HG03378 (cell line): ENCODE measurements at regions not wholly inside any gene's neighbourhood (a gene's known extent, or its start where the extent isn't known, plus 50 kb on each side); places are given as distances from the start of the nearest gene placed in this dataset.
"Not testable (repeated sequence)": the region's sequence is repeated elsewhere in the genome, so short reads cannot be mapped to it uniquely, and the experiment has no call there.

Experiments
- ATAC-seq: cut with Tn5 transposase; IDR thresholded peaks from one replicate; pipeline ENCODE4 v1.9.1; 2021; ENCODE audit warnings: mild to moderate bottlenecking, moderate library complexity; ENCODE audit not compliant: unreplicated experiment

DNA sequence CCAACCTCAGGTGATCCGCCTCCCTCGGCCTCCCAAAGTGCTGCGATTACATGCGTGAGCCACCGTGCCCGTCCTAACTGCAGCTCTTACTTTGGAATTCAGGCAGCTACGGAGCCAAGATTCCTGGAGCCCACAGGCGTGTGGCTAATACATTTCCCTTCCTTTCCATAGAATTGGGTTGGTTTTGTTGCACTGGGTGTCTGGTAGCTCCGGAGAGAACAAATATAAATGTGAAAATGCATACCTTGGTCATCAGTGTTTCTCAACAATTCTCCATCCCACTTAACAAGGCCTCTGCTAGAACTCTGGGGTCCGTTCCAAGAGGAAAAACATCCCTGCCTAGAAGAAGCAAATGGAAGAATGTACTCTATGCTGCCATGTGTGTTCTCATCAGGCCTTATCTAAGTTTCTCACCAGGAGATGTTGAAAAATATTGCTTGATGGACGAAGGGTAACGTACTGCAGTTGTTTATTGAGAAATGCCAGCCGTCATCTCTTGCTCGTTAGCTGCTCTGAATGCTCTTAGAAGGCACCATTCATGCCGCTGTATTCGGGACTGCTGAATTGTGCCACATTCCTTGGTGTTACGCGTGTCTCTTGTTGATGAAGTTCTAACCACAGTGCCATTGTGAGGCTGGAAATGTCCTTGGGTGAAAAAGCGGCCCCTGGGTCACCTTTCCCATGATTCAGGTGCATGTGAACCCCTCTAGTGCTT, 50.5 kb upstream of the CD99 start:
- ATAC-seq = no peak

DNA sequence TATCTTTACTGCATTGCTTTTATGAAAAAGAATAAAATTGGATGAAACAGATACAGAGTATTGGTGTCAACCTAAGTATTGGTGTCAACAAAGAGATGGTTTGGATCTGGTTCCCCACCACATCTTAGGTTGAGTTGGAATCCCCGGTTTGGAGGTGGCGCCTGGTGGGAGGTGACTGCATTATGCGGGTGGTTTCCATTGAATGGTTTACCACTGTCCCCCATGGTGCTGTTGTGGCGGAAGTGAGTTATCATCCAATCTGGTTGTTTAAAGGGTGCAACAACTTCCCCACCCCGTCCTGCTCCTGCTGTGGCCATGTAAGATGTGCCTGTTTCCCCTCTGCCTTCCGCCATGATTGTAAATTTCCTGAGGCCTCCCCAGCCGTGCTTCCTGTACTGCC, 52.8 kb upstream of the CD99 start:
- no peak for ATAC-seq

DNA sequence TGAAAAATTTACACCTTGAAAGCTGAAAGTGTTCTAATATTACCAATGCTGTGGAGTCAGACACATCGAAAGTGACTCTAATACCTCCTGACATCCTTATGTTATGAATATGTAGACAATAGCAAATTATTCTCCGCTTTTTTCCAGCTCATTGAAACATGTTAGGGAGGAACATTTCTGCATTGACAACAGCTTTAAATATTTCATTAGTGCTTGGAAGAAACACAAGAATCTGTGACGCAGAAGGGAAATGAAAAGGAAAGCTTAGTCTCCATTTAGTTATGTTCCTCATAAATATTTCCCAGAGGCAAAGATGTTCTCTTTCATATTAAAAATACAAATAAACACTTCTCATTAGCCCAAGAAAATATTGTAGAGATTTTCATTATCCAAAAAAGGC, 55.8 kb upstream of the CD99 start:
- ATAC-seq = no peak

DNA sequence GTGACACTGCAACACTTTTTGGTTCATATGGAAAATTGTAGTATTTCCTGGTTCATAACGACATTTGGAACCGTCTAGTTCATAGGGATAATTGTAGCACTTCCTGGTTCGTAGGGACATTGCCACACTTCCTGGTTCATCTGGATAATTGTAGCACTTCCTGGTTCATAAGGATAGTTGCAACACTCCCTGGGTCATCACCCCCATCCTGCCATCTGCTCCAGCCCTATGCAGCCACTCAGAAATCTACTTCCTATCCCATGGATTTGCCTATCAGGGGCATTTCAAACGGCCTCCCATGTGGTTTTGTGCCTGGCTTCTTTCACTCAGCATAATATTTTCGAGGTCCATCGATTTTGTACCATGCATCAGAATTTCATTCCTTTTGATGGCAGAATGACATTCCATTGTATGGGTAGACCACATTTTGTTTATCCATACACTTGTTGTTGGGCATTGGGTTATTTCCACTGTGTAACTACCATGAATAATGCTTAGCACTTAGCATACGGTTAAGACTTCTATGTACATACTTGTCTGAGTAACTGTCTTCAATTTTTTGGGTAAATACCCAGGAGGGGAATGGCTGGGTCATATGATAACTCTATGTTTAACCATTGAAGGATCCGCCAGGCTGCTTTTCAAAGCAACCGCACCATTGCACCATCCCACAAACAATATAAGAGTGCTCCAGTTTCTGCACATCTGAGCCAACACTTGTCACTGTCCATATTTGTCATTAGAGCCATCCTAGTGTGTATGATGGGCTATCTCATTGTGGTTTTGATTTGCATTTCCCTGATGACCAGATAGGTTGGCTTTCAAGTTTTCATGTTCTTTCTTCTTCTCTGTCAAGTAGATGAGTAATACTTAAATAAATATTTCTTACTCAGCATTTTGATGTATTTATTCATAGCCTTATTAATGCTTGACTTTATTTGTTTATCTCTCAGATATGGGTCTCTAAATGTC, 58.3 kb upstream of the CD99 start:
- peak; percentile 56 for ATAC-seq

DNA sequence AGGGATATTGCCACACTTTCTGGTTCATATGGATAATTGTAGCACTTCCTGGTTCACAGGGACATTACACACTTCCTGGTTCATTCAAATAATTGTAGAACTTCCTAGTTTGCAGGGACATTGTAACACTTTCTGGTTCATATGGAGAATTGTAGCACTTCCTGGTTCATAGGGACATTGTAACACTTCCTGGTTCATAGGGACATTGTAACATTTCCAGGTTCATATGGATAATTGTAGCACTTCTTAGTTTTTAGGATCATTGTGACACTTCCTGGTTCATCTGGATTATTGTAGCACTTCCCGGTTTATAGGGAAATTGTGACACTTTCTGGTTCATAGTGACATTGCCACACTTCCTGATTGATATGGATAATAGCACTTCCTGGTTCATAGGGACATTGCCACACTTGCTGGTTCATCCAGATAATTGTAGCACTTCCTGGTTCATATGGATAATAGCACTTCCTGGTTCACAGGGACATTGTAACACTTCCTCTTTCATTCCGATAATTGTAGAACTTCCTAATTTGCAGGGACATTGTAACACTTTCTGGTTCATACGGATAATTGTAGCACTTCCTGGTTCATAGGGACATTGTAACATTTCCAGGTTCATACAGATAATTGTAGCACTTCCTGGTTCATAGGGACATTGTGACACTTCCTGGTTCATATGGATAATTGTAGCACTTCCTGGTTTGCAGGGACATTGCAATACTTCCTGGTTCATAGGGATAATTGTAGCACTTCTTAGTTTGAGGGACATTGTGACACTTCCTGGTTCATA, 59.2 kb upstream of the CD99 start:
- no peak for ATAC-seq

DNA sequence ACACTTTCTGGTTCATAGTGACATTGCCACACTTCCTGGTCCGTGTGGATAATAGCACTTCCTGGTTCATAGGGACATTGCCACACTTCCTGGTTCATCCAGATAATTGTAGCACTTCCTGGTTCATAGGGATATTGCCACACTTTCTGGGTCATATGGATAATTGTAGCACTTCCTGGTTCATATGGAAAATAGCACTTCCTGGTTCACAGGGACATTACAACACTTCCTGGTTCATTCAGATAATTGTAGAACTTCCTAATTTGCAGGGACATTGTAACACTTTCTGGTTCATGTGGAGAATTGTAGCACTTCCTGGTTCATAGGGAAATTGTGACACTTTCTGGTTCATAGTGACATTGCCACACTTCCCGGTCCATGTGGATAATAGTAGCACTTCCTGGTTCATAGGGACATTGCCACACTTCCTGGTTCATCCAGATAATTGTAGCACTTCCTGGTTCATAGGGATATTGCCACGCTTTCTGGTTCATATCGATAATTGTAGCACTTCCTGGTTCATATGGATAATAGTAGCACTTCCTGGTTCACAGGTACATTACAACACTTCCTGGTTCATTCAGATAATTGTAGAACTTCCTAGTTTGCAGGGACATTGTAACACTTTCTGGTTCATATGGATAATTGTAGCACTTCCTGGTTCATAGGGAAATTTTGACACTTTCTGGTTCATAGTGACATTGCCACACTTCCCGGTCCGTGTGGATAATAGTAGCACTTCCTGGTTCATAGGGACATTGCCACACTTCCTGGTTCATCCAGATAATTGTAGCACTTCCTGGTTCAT, 60.0 kb upstream of the CD99 start:
- not testable (repeated sequence) for ATAC-seq

DNA sequence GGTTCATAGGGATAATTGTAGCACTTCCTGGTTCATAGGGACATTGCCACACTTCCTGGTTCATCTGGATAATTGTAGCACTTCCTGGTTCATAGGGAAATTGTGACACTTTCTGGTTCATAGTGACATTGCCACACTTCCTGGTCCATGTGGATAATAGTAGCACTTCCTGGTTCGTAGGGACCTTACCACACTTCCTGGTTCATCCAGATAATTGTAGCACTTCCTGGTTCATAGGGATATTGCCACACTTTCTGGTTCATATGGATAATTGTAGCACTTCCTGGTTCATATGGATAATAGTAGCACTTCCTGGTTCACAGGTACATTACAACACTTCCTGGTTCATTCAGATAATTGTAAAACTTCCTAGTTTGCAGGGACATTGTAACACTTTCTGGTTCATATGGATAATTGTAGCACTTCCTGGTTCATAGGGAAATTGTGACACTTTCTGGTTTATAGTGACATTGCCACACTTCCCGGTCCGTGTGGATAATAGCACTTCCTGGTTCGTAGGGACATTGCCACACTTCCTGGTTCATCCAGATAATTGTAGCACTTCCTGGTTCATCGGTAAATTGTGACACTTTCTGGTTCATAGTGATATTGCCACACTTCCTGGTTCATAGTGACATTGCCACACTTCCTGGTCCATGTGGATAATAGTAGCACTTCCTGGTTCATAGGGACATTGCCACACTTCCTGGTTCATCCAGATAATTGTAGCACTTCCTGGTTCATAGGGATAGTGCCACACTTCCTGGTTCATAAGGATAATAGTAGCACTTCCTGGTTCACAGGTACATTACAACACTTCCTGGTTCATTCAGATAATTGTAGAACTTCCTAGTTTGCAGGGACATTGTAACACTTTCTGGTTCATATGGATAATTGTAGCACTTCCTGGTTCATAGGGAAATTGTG, 60.8 kb upstream of the CD99 start:
- ATAC-seq = not testable (repeated sequence)

DNA sequence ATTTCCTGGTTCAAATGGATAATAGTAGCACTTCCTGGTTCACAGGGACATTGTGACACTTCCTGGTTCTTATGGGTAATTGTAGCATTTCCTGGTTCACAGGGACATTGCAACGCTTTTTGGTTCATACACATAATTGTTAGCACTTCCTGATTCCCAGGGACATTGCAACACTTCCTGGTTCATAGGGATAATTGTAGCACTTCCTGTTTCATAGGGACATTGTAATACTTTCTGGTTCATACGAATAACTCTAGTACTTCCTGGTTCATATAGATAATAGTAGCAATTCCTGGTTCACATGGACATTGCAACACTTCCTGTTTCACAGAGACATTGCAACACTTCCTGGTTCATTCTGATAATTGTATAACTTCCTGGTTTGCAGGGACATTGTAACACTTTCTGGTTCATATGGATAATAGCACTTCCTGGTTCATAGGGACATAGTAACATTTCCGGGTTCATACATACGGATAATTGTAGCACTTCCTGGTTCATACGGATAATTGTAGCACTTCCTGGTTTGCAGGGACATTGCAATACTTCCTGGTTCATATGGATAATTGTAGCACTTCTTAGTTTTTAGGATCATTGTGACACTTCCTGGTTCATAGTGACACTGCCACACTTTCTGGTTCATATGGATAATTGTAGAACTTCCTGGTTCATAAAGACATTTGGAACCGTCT, 61.6 kb upstream of the CD99 start:
- ATAC-seq = no peak

DNA sequence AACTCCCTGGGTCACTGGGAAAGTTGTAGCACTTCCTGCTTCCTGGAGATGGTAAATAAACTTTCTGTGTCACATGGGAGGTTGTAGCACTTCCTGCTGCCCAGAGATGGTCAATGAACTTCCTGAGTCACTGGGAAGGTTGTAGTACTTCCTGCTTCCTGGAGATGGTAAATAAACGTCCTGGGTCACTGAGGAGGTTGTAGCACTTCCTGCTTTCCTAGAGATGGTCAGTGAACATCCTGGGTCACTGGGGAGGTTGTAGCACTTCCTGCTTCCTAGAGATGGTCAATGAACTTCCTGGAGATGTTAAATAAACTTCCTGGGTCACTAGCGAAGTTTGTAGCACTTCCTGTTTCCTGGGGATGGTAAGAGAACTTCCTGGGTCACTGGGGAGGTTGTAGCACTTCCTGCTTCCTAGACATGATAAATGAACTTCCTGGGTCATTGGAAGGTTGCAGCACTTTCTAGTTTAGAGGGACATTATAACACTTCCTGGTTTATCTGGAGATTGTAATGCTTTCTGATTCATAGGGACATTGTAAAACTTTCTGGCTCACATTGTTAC, 62.3 kb upstream of the CD99 start:
- no peak for ATAC-seq

DNA sequence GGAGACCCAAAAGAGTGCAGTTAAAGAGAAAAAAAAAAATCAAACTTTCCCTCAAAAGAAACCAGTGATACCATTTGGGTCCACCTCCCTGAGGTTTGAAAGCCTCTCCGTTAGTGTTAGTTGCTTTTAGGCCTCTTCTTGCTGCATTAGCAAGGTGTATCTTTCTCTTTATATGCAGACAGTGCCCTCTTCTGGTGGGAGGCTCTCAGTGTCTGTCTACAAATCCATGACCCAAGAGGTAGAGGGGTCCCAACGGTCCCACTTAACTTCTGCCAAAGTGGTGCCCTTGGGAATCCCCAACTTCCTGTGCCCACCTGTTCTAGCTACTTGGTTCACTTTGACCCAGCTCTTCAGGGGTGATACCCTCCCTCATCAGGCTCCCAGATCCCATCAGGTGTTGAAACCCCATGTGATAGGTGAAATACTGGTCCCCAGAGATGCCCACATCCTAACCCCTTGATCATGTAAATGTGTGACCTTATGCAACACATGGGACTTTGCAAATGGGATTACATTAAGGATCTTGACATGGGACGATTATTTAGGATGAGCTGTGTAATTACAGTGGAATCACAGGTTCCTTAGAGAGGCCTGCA, 63.7 kb upstream of the CD99 start:
- ATAC-seq = peak; percentile 79

DNA sequence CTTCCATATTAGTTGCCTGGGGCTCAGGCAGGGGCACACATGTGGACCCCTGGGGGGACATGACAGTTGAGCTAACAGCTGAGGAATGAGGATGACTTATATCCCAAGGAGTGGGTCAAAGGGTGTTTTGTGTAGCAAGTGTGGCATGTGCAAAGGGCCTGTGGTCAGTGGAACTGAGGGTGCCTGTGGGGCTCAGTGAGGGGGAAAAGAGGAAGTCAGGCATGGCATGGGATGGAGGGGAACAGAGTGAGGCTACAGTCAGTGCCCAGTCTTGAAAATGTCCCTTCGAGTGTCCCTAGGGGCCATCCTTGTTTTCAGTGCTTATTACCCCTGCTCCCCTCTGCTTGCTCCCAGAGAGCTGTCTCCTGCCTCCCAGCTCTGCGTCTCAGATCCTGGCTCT, 64.3 kb upstream of the CD99 start:
- ATAC-seq = no peak

DNA sequence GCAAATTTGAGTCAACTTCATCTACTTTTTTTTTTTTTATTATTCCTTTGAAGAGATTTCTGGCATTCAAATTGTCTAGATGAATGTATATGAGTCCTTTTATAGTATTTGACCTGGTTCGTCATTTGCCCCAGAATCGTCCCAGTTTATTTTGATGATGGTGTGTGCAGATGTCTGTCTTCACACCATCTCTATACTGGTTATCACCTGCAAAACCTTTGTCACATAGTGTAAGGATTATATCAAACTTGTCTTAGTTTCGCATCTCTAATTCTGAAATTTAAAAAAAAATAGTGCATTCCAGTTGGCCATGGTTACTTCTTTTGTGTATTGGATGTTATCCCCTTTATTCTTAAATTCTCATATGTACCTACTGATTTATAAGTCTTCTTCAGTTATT, 70.5 kb upstream of the CD99 start:
- no peak for ATAC-seq

DNA sequence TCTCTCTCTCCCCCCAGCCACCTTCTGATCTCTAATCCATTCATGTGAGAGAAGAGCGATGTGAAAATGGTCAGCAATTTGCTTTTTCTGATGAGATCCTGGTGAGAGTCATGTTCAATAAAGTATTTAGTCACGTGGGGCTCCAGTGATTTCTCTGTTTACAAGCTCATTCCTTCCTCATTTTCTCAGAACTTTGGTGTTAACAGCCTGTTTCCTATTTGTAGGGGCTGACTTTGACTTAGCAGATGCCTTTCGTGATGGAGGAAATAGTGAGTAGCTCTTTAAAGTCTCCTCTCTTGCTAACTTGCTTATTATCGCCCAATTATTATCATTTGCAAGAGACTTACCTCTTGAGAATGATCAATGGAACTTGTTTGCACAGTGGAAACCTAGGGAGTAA, 72.6 kb upstream of the CD99 start:
- ATAC-seq = no peak

DNA sequence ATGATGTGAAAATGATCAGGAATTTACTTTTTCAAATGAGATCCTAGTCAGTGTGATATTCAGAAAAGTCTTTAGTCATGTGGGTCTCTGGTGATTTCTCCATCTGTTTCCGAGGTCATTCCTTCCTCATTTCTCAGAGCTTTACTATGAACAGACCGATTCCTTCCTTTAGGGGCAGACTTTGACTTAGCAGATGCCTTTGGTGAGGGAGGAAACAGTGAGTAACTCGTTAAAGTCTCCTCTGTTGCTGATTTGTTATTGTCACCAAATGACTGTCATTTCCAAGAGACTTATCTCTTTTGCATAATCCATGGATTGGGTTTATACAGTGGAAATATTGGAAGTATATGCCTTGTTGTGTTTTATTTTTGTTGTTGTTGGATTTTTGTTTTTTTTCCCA, 76.2 kb upstream of the CD99 start:
- ATAC-seq = no peak

DNA sequence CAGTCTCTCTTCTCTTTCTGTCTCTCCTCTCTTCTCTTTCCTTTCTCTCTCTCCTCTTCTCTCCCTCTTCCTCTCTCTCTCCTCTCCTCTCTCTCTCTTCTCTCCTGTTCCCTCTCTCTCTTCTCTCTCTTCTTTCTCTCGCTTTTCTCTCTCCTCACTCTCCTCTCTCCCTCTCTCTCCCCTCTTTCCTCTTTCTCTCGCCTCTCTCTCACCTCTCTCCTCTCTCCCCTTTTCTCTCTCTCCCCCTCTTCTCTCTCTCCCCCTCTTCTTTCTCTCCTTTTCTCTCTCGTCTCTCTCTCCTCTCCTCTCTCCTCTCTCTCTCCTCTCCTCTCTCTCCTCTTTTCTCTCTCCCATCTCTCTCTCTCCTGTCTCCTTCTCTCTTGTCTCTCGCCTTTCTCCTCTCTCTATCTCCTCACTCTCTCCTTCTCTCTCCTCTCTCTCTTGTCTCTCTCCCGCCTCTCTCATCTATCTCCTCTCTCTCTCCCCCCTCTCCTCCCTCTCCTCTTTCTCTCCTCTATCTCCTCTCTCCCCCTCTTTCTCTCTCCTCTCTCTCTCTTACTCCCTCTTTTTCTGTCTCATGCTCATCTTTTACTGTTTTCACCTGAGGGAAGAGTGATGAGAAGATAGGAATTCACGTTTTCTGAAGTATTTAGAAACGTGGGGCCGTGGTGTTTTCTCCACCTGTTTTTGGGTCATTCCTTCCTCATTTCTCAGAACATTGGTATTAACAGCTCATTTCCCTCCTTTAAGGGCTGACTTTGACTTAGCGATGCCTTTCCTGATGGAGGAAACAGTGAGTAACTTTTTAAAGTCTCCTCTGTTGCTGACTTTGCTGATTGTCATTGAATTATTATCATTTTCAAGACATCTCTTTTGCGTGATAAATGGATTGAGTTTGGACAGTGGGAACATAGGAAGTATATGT, 80.6 kb upstream of the CD99 start:
- no peak for ATAC-seq

DNA sequence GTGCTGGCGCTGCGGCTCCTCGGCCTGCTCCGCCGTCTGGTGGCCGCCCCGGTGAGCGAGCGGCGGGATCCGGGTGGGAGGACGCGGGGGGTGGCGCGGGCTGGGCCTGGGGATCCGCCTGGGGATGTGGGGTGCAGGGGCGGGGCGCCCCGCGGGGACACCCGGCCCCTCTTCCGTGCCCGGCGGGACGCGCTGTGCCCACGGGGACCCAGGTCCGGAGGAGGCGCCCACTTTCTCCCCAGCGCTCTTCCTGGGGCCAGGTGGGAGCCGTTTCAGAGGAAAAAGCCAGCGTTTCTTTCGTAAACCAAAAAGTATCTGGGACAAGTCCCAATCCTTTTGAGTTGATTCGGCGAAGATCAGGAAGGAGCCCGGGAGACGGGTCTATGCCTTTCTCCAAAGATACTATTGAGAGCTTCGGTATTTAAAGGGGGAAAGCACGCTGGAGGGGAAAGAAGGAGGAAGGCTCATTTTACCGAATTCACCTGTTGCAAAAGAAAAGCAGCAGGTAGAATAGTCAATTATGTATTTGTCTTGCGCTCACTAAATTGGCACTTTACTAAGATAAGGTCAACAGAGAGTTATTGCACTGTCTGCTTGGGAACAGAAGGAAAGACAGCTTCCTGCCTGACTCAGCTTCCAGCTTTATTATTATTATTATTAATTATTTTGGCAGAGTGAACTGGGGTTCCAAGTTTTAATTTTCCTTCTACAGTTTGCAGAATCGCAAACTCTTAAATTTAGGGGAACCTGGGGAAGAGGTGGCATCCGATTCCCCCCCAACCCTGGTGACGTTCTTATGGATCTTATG, 81.5 kb upstream of the CD99 start:
- peak; percentile 24 for ATAC-seq
